ENCODE measurements at regions not wholly inside any gene's neighbourhood (a gene's known extent, or its start where the extent isn't known, plus 50 kb on each side); places are given as distances from the start of the nearest gene placed in this dataset.

DNA sequence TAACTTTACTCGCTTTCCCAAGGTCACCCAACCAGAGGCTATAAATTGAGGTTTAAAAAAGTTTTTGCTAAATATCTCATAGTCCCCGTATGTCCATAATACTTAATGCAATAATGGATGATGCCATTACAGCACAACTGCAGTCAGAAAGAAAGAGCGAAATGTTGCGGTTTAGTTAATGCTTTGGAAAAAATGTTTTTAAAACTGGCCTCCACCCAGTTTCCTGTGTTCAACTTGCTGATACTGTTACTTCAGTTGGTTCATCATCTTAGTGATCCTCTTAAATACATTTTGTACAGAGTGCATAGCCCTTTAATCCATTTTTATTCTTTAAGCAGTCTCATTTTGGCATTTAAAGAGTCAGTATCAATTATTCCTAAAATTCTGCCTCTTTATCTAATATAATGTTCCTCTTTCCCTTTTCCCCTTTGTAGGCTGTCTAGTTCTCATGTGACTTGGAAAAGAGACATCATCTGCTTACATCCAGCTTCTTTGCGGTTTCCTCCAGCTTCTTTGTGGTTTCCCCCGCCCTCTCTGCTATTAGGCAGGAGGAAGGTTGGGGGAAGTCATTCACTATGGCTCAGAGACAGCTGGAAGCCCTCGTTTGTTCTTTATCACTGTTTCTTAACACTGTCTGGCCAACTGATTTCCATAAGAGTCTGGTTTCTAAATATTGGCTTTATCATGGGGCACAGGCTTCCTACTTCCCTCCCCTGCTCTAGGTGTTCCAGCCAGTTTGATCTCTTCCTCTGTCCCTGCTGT is 154.3 kb downstream of the GOLIM4 start:
- no peak for TF ChIP-seq CTCF (IDR thresholded peaks at IDR 0.05; ENCODE audit: low read depth, low read length)
- no peak for TF ChIP-seq EZH2phosphoT487 (IDR thresholded peaks at IDR 0.05; ENCODE audit: low read depth)
